H1 (cell line): ENCODE measurements at regions not wholly inside any gene's neighbourhood (a gene's known extent, or its start where the extent isn't known, plus 50 kb on each side); places are given as distances from the start of the nearest gene placed in this dataset.

ENCODE experiments used
- CTCF ChIA-PET: fragments of 300-600 bp; sonication (Branson Sonifier 250); formaldehyde crosslinking; loops from one replicate; lab custom pipeline; 2021; ENCODE audit not compliant: partially characterized antibody; lab: Charles Lee
- POLR2A ChIA-PET: fragments of 300-600 bp; sonication (Branson Sonifier 250); formaldehyde crosslinking; loops from one replicate; lab custom pipeline; 2021; ENCODE audit warnings: inconsistent platforms; ENCODE audit not compliant: partially characterized antibody; lab: Charles Lee
- DNase-seq, 2 experiments: peaks; one replicate each; pipeline versions ENCODE4 v3.0.0 to v3.0.0-alpha.2; 2010 to 2022; ENCODE audit warnings: low spot score in 2 of 2, low read depth in 1 of 2, mixed read lengths in 1 of 2
- FAIRE-seq: peaks from 2 replicates; lab custom pipeline; 2011; peaks lifted over from hg19 to GRCh38; lab: Jason Lieb, UNC
- H2AFZ ChIP-seq: 2 replicates; pipeline ENCODE4 v1.8.1; 2012; ENCODE audit warnings: low read length, inconsistent platforms
- H2AK5ac ChIP-seq: 2 replicates; pipeline ENCODE4 v1.6.1; 2013; ENCODE audit warnings: low read depth, low read length
- H2BK120ac ChIP-seq: replicated peaks from 2 replicates; pipeline ENCODE3; 2013; ENCODE audit warnings: low read depth, low read length, inconsistent platforms
- H2BK12ac ChIP-seq: 2 replicates; pipeline ENCODE4 v1.6.1; 2013; ENCODE audit warnings: low read depth, low read length
- H2BK15ac ChIP-seq: 2 replicates; pipeline ENCODE4 v1.6.1; 2013; ENCODE audit warnings: low read length
- H2BK20ac ChIP-seq: 2 replicates; pipeline ENCODE4 v1.6.1; 2013; ENCODE audit warnings: low read length
- H2BK5ac ChIP-seq: 2 replicates; pipeline ENCODE4 v1.6.1; 2013; ENCODE audit warnings: low read depth, low read length
- H3K14ac ChIP-seq: 2 replicates; pipeline ENCODE4 v1.6.1; 2013; ENCODE audit warnings: inconsistent platforms; ENCODE audit not compliant: insufficient read length
- H3K18ac ChIP-seq: 2 replicates; pipeline ENCODE4 v1.6.1; 2013; ENCODE audit warnings: low read length; ENCODE audit errors: extremely low read depth
- H3K23ac ChIP-seq: 2 replicates; pipeline ENCODE4 v1.6.1; 2013; ENCODE audit warnings: inconsistent platforms; ENCODE audit not compliant: insufficient read length
- H3K23me2 ChIP-seq: 2 replicates; pipeline ENCODE4 v1.6.1; 2013; ENCODE audit warnings: low read depth, low read length
- H3K27ac ChIP-seq: 2 replicates; pipeline ENCODE4 v1.6.1; 2011; ENCODE audit warnings: low read depth, low read length, inconsistent platforms
- H3K27me3 ChIP-seq, 4 experiments: replicated peaks in 1 of 4; 1 replicate in 1 of 4; 2 replicates in 3 of 4; pipeline versions ENCODE4 v1.6.1 to v1.8.1; 2011 to 2013; ENCODE audit warnings: low read length in 3 of 4, mild to moderate bottlenecking in 3 of 4, inconsistent platforms in 2 of 4, mixed read lengths in 2 of 4, moderate library complexity in 1 of 4; ENCODE audit not compliant: control insufficient read depth in 3 of 4, insufficient read depth in 3 of 4; ENCODE audit errors: extremely low read depth in 1 of 4
- H3K36me3 ChIP-seq, 4 experiments: 2 replicates each; pipeline versions ENCODE4 v1.6.1 to v1.8.1; 2011 to 2013; ENCODE audit warnings: mild to moderate bottlenecking in 4 of 4, low read length in 3 of 4, moderate library complexity in 2 of 4, control low read depth in 1 of 4, inconsistent platforms in 1 of 4; ENCODE audit not compliant: insufficient read depth in 4 of 4, control insufficient read depth in 2 of 4
- H3K4ac ChIP-seq: replicated peaks from 2 replicates; pipeline ENCODE3; 2013; ENCODE audit warnings: low read length, low read depth, mixed read lengths, inconsistent platforms; ENCODE audit not compliant: insufficient read length
- H3K4me1 ChIP-seq, 4 experiments: replicated peaks in 1 of 4; 1 replicate in 1 of 4; 2 replicates in 3 of 4; pipeline versions ENCODE4 v1.6.1 to v1.8.1; 2011 to 2013; ENCODE audit warnings: low read length in 3 of 4, inconsistent platforms in 2 of 4, mixed read lengths in 1 of 4; ENCODE audit not compliant: insufficient read depth in 4 of 4, control insufficient read depth in 3 of 4
- H3K4me2 ChIP-seq, 2 experiments: 2 replicates each; pipeline versions ENCODE4 v1.6.1 to v1.8.1; 2011 to 2013; ENCODE audit warnings: low read depth in 2 of 2, low read length in 2 of 2, control low read depth in 1 of 2, inconsistent platforms in 1 of 2, mild to moderate bottlenecking in 1 of 2; ENCODE audit not compliant: insufficient read depth in 1 of 2
- H3K4me3 ChIP-seq, 4 experiments: fragments of 200-600, 300-600 bp in 1 of 4; sonication (generic), shearing (Covaris generic), sonication (Bioruptor Twin) in 1 of 4; 2 replicates each; pipeline versions ENCODE4 v1.5.1 to v1.8.1; 2011 to 2016; ENCODE audit warnings: low read length in 4 of 4, low read depth in 3 of 4, control low read depth in 2 of 4, inconsistent platforms in 2 of 4, mild to moderate bottlenecking in 2 of 4, mixed read lengths in 1 of 4, moderate library complexity in 1 of 4; ENCODE audit not compliant: insufficient read depth in 2 of 4; ENCODE audit errors: extremely low read depth in 1 of 4
- H3K56ac ChIP-seq: replicated peaks from 2 replicates; pipeline ENCODE3; 2013; ENCODE audit warnings: low read depth, mild to moderate bottlenecking, mixed read lengths, low read length, inconsistent platforms; ENCODE audit not compliant: insufficient read length
- H3K79me1 ChIP-seq: 2 replicates; pipeline ENCODE4 v1.6.1; 2013; ENCODE audit warnings: low read depth, low read length, control low read depth
- H3K79me2 ChIP-seq, 2 experiments: 2 replicates each; pipeline versions ENCODE4 v1.6.1 to v1.8.1; 2012 to 2013; ENCODE audit warnings: low read length in 2 of 2, mild to moderate bottlenecking in 2 of 2, inconsistent platforms in 1 of 2; ENCODE audit not compliant: insufficient read depth in 2 of 2, control insufficient read depth in 1 of 2
- H3K9ac ChIP-seq, 4 experiments: replicated peaks in 1 of 4; 1 replicate in 1 of 4; 2 replicates in 3 of 4; pipeline versions ENCODE4 v1.6.1 to v1.8.1; 2011 to 2013; ENCODE audit warnings: low read depth in 3 of 4, low read length in 3 of 4, control low read depth in 2 of 4, mild to moderate bottlenecking in 2 of 4, moderate library complexity in 2 of 4, inconsistent platforms in 1 of 4; ENCODE audit errors: extremely low read depth in 1 of 4
- H3K9me3 ChIP-seq, 2 experiments: 2 replicates each; pipeline versions ENCODE4 v1.6.1 to v1.8.1; 2012 to 2013; ENCODE audit warnings: mild to moderate bottlenecking in 2 of 2, moderate library complexity in 2 of 2, control low read depth in 1 of 2, inconsistent platforms in 1 of 2, low read depth in 1 of 2, low read length in 1 of 2, mixed read lengths in 1 of 2; ENCODE audit not compliant: insufficient read depth in 2 of 2
- H4K20me1 ChIP-seq, 2 experiments: replicated peaks in 1 of 2; 2 replicates each; pipeline versions ENCODE3 to v1.8.1; 2011 to 2013; ENCODE audit warnings: inconsistent platforms in 2 of 2, low read length in 2 of 2, mild to moderate bottlenecking in 1 of 2; ENCODE audit not compliant: insufficient read depth in 2 of 2, control insufficient read depth in 1 of 2
- H4K5ac ChIP-seq: 2 replicates; pipeline ENCODE4 v1.6.1; 2013; ENCODE audit warnings: low read length, low read depth, mixed read lengths, inconsistent platforms; ENCODE audit not compliant: insufficient read length
- H4K8ac ChIP-seq: 2 replicates; pipeline ENCODE4 v1.8.0; 2013; ENCODE audit warnings: mild to moderate bottlenecking, moderate library complexity, low read length, inconsistent platforms; ENCODE audit not compliant: insufficient read depth; ENCODE audit errors: extremely low read depth
- H4K91ac ChIP-seq: replicated peaks from 2 replicates; pipeline ENCODE3; 2013; ENCODE audit warnings: low read length, mixed read lengths, inconsistent platforms; ENCODE audit not compliant: insufficient read length
- CREB1 ChIP-seq: IDR thresholded peaks from 2 replicates; pipeline ENCODE4 v1.6.1; 2012; ENCODE audit warnings: inconsistent platforms
- GTF2F1 ChIP-seq: IDR thresholded peaks from 2 replicates; pipeline ENCODE4 v1.6.1; 2012; ENCODE audit warnings: low read depth, low read length, improper control_type of control experiment, borderline replicate concordance
- MAFK ChIP-seq: IDR thresholded peaks from 2 replicates; pipeline ENCODE4 v1.6.1; 2012; ENCODE audit warnings: low read depth, mild to moderate bottlenecking, improper control_type of control experiment, low read length
- POU5F1 ChIP-seq: IDR thresholded peaks from 2 replicates; pipeline ENCODE4 v1.6.1; 2011; ENCODE audit warnings: low read depth, mild to moderate bottlenecking, low read length, moderate library complexity
- SUZ12 ChIP-seq: fragments of 200-600 bp; sonication (generic); IDR thresholded peaks from 2 replicates; pipeline ENCODE4 v1.6.1; 2012; ENCODE audit warnings: mild to moderate bottlenecking, inconsistent platforms, low read length, moderate library complexity, mixed read lengths
- WGBS, 2 experiments: shearing (Covaris generic) in 1 of 2; methylation state at CpG; one replicate each; pipeline versions ENCODE4 v1.1.6 to v1.1.7; 2013 to 2015; ENCODE audit warnings: low lambda C conversion rate in 2 of 2, mixed read lengths in 2 of 2, inconsistent platforms in 1 of 2, low coverage in 1 of 2, missing lambda C conversion rate in 1 of 2; ENCODE audit not compliant: insufficient replicate concordance in 2 of 2, insufficient coverage in 1 of 2, insufficient read length in 1 of 2; ENCODE audit errors: extremely low coverage in 1 of 2, missing lambda C conversion rate in 1 of 2; 5-methylcytosine and 5-hydroxymethylcytosine counted together

DNA sequence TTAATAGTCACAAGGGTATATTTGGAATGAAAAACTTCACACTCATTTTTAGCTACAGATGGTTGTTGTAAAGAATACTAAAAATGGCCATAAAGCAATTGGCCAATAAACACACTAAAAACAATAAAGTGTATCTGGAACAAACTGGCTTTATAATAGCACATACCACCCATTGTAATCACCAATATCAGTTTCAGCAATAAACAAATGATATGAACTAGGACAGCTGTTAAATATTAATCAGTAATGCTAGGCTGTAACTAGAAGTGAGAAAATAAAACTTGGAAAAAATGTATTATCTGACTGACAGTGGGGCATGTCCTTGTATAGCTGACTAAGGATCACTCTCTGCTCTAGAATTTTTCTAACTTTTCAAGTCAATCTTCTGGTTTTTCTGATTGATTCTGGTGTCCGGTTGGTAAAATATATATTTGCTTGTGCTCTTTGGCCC lies 312.5 kb downstream of the RND3 start:
- Histone ChIP-seq H2BK120ac (no peak overlapping the region), H2AFZ (no peak overlapping the region), H3K4me2 (no peak overlapping the region), H3K23me2 (no peaks in the 10 kb centered on the region), H2AK5ac (no peak overlapping the region), H3K4me1 (no peaks in the 10 kb centered on the region), H3K18ac (no peak overlapping the region), H3K56ac (no peak overlapping the region), H3K4ac (no peak overlapping the region), H3K27me3 (no peaks in the 10 kb centered on the region), H4K5ac (no peak overlapping the region), H4K8ac (no peak overlapping the region), H3K79me2 (no peaks in the 10 kb centered on the region), H3K27ac (no peak overlapping the region), H2BK5ac (no peak overlapping the region), H2BK12ac (no peak overlapping the region), H3K9ac (no peak overlapping the region), H3K36me3 (no peaks in the 10 kb centered on the region), H2BK15ac (no peak overlapping the region), H2BK20ac (no peak overlapping the region), H3K4me3 (no peak overlapping the region), H3K14ac (no peak overlapping the region), H3K9me3 (peaks cover 0 to 6% of the 10 kb centered on the region in 2 experiments; a peak in 1 of 4 replicates), H3K23ac (no peak overlapping the region), H3K79me1 (no peaks in the 10 kb centered on the region), H4K20me1 (no peaks in the 10 kb centered on the region), H4K91ac (no peak overlapping the region)
- WGBS, 2 experiments, result 100% methylated on average over 1 of the region's 1 CpG; no CpG with 5 or more reads in 1 of the 2 experiments
- DNase-seq (no peak), FAIRE-seq (no peak)
- ChIA-PET CTCF (no interaction called here), POLR2A (no interaction called here)
- TF ChIP-seq GTF2F1, result no peak
- no peak for TF ChIP-seq POU5F1
- TF ChIP-seq MAFK, result no peak
- TF ChIP-seq SUZ12, result no peak
- no peak for TF ChIP-seq CREB1
